GM18873 (cell line): ENCODE measurements at regions not wholly inside any gene's neighbourhood (a gene's known extent, or its start where the extent isn't known, plus 50 kb on each side); places are given as distances from the start of the nearest gene placed in this dataset.
"Not testable (repeated sequence)": the region's sequence is repeated elsewhere in the genome, so short reads cannot be mapped to it uniquely, and the experiment has no call there.

Source experiments
- ATAC-seq: cut with Tn5 transposase; IDR thresholded peaks from one replicate; pipeline ENCODE4 v1.9.1; 2021; ENCODE audit warnings: mild to moderate bottlenecking, moderate library complexity, moderate number of reproducible peaks; ENCODE audit not compliant: unreplicated experiment, low FRiP score

DNA sequence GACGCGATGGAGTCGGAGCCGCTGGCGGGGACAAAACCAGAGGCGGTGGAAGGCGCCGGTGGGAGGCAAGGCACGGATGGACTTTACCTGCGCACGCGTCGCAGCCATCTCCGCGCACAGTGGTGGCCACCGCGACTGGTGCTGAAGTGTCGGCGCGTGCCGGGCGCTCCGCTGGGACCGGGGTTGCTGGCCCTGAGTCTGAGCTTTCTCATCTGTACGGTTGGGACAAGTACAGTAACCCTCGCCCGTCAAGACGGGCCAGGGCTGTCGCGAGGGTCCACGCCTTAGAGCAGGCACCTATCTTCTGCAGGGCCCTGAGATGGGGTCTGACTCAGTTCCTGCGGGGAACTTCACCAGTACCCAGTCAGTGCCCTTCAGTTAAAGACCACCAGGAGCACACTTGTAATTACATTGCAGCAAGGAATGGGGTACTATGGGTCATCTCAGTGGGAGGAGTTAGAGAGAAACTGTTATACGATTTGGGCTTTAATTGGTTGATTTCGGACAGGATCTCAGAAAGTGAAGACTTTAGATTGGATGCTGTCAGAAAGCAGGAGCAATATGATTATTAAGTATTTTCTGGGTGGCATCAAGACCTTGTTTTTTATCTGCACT lies 385.6 kb downstream of the SPATA31A6 start:
- ATAC-seq, result not testable (repeated sequence)

DNA sequence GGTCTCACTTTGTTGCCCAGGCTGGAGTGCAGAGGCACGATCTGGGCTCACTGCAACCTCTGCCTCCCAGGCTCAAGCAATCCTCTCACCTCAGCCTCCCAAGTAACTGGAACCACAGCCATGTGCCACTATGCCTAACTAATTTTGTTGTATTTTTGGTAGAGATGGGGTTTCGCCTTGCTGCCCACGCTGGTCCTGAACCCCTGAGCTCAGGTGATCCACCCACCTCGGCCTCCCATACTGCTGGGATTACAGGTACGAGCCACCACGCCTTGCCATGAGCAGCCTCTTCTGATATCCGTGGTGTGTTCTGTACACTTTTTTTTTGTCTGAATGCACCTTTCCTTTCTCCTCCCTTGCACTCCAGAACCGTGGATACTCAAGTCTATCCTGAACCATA lies 394.4 kb downstream of the SPATA31A6 start:
- not testable (repeated sequence) for ATAC-seq
